CD4-positive, alpha-beta T cell treated with Interleukin-12 subunit alpha and Interleukin-12 subunit beta, for 1 hour (primary cell): ENCODE measurements at regions not wholly inside any gene's neighbourhood (a gene's known extent, or its start where the extent isn't known, plus 50 kb on each side); places are given as distances from the start of the nearest gene placed in this dataset.

ENCODE experiments used
- DNase-seq: peaks from one replicate; pipeline ENCODE4 v3.0.0-alpha.2; 2020

- DNase-seq: no peak
Measured at GRCh38 chr4:38230821-38231563, 270.8 kb downstream of the PTTG2 start.

- no peak for DNase-seq
Measured at GRCh38 chr4:38231626-38232025, 271.4 kb downstream of the PTTG2 start.

- DNase-seq: no peak
Measured at GRCh38 chr4:38232741-38233140, 272.5 kb downstream of the PTTG2 start.

GRCh38 chr4:38233727-38234480, 273.7 kb downstream of the PTTG2 start:
- DNase-seq: no peak

GRCh38 chr4:38235354-38235753, 275.2 kb downstream of the PTTG2 start:
- no peak for DNase-seq

GRCh38 chr4:38236003-38236402, 275.8 kb downstream of the PTTG2 start:
- DNase-seq: no peak

- DNase-seq: no peak
Measured at GRCh38 chr4:38236503-38236902, 276.3 kb downstream of the PTTG2 start.

- no peak for DNase-seq
Measured at GRCh38 chr4:38237139-38237538, 276.9 kb downstream of the PTTG2 start.

GRCh38 chr4:38241541-38241940, 281.3 kb downstream of the PTTG2 start:
- DNase-seq: no peak

GRCh38 chr4:38242101-38242500, 281.9 kb downstream of the PTTG2 start:
- no peak for DNase-seq

- DNase-seq: peak; percentile 3
Measured at GRCh38 chr4:38242822-38243387, 282.7 kb downstream of the PTTG2 start.

GRCh38 chr4:38243388-38244053, 283.3 kb downstream of the PTTG2 start:
- DNase-seq: no peak

- DNase-seq: no peak
Measured at GRCh38 chr4:38254825-38255224, 294.6 kb downstream of the PTTG2 start.

GRCh38 chr4:38255572-38255971, 295.4 kb downstream of the PTTG2 start:
- DNase-seq: no peak

GRCh38 chr4:38266616-38267015, 306.4 kb downstream of the PTTG2 start:
- no peak for DNase-seq

- no peak for DNase-seq
Measured at GRCh38 chr4:38268108-38268820, 308.1 kb downstream of the PTTG2 start.

- no peak for DNase-seq
Measured at GRCh38 chr4:38268837-38269236, 308.6 kb downstream of the PTTG2 start.

- no peak for DNase-seq
Measured at GRCh38 chr4:38273407-38273806, 313.2 kb downstream of the PTTG2 start.

GRCh38 chr4:38275331-38276100, 315.3 kb downstream of the PTTG2 start:
- no peak for DNase-seq

- DNase-seq: no peak
Measured at GRCh38 chr4:38278255-38278654, 318.1 kb downstream of the PTTG2 start.

- DNase-seq: no peak
Measured at GRCh38 chr4:38279077-38279476, 318.9 kb downstream of the PTTG2 start.
